ENCODE measurements at regions not wholly inside any gene's neighbourhood (a gene's known extent, or its start where the extent isn't known, plus 50 kb on each side); places are given as distances from the start of the nearest gene placed in this dataset.

GRCh38 chr4:29972121-29972520, 748.0 kb upstream of the PCDH7 start:
- intact Hi-C loops (cut with DNase I) = no loop called here
- Histone ChIP-seq H3K36me3 (no peaks in the 10 kb centered on the region), H3K9me3 (no peaks in the 10 kb centered on the region), H3K27me3 (ENCODE audit: low read depth) (no peaks in the 10 kb centered on the region), H3K4me1 (no peaks in the 10 kb centered on the region), H3K4me3 (no peak overlapping the region), H3K27ac (no peak overlapping the region)
- no peak for TF ChIP-seq CTCF (IDR thresholded peaks at IDR 0.05)
- no peak for ATAC-seq
- no peak for DNase-seq

GRCh38 chr4:29983890-29984289, 736.3 kb upstream of the PCDH7 start:
- H3K4me3 ChIP-seq = no peak overlapping the region
- no peak overlapping the region for H3K27ac ChIP-seq
- no peak for TF ChIP-seq CTCF (IDR thresholded peaks at IDR 0.05)
- DNase-seq = no peak
- H3K36me3 ChIP-seq = no peaks in the 10 kb centered on the region
- no peaks in the 10 kb centered on the region for H3K4me1 ChIP-seq
- H3K27me3 ChIP-seq (ENCODE audit: low read depth) = no peaks in the 10 kb centered on the region
- no peak for ATAC-seq
- intact Hi-C loops (cut with DNase I) = no loop called here
- H3K9me3 ChIP-seq = no peaks in the 10 kb centered on the region

DNA sequence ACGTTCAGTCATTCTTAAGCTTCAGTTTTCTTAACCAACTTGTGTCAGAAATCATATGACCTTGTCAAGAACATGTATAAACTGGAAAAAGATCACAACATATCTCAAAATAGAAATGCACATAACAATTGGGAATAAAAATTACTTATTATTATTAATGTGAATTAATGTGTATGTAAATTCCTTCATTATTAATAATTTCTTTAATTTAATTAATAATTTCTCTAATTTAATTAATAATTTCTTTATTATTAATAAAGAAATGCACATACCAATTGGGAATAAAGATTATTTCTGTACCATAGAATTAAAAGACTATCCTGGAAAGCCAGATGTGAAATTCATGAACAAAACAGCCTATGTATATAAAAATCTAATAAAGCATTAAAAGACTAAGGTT, 718.5 kb upstream of the PCDH7 start:
- TF ChIP-seq CTCF (IDR thresholded peaks at IDR 0.05) = no peak

DNA sequence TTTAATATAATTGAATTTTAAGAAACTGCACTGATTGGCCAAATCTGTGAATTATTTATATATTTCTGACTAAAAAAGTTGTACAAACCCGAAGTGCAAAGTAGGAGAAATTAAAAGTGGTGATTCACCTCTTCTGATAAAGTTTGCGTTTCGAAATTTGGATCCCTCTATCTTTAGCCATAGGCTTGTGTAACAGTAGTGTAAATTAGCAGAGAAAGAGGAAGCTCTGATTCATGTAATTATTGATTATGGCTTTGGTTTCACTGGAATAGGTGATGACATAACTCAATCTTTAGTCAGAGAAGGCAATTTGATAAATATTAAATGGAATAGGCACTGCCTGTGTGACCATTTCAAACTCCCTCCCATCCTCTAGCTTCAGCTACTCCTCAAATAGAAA, 717.8 kb upstream of the PCDH7 start:
- Histone ChIP-seq H3K4me3 (no peak overlapping the region), H3K27ac (no peak overlapping the region), H3K27me3 (ENCODE audit: low read depth) (no peaks in the 10 kb centered on the region), H3K4me1 (no peaks in the 10 kb centered on the region), H3K36me3 (no peaks in the 10 kb centered on the region), H3K9me3 (peaks cover 5% of the 10 kb centered on the region)
- DNase-seq = no peak
- ATAC-seq = no peak
- no peak for TF ChIP-seq CTCF (IDR thresholded peaks at IDR 0.05)
- intact Hi-C loops (cut with DNase I) = no loop called here

More for the DNA sequence above, 718.5 kb upstream of the PCDH7 start:
- intact Hi-C loops (cut with DNase I) = no loop called here
- H3K27ac ChIP-seq = no peak overlapping the region
- no peaks in the 10 kb centered on the region for H3K36me3 ChIP-seq
- peaks cover 5% of the 10 kb centered on the region for H3K9me3 ChIP-seq
- H3K27me3 ChIP-seq (ENCODE audit: low read depth) = no peaks in the 10 kb centered on the region
- H3K4me3 ChIP-seq = no peak overlapping the region
- no peak for DNase-seq
- H3K4me1 ChIP-seq = no peaks in the 10 kb centered on the region
- no peak for ATAC-seq

- no peak overlapping the region for H3K4me3 ChIP-seq
- ATAC-seq = no peak
- no peak for TF ChIP-seq CTCF (IDR thresholded peaks at IDR 0.05)
- H3K27me3 ChIP-seq (ENCODE audit: low read depth) = no peaks in the 10 kb centered on the region
- no peak overlapping the region for H3K27ac ChIP-seq
- intact Hi-C loops (cut with DNase I) = no loop called here
- no peaks in the 10 kb centered on the region for H3K36me3 ChIP-seq
- no peaks in the 10 kb centered on the region for H3K4me1 ChIP-seq
- peaks cover 6% of the 10 kb centered on the region for H3K9me3 ChIP-seq
- no peak for DNase-seq
Measured at GRCh38 chr4:30005995-30006394, 714.2 kb upstream of the PCDH7 start.

DNA sequence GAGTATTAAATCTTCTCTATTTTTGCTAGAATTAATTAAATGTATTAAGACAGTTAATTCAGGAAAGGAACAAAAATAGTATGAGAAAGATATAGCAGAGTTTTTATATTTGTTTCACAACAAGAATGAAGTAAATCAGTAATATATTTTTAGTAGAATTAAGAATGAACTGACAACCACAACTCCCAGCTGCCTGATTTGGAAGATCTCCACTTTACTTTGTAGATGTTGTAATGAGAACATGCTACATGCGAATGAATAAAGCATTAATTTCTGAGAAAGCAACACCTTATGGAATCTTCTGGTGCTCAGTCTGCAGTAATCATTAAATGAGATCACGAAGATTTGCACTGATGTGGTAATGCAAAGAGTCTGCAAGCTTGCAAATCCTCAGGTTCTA, 695.6 kb upstream of the PCDH7 start:
- Histone ChIP-seq H3K27ac (no peak overlapping the region), H3K9me3 (no peaks in the 10 kb centered on the region), H3K27me3 (ENCODE audit: low read depth) (no peaks in the 10 kb centered on the region), H3K4me3 (no peak overlapping the region), H3K4me1 (no peaks in the 10 kb centered on the region), H3K36me3 (no peaks in the 10 kb centered on the region)
- DNase-seq = no peak
- intact Hi-C loops (cut with DNase I) = no loop called here
- no peak for ATAC-seq
- no peak for TF ChIP-seq CTCF (IDR thresholded peaks at IDR 0.05)

Measured in lower lobe of right lung (tissue), 2 donors.